HCT116 (cell line): ENCODE measurements at regions not wholly inside any gene's neighbourhood (a gene's known extent, or its start where the extent isn't known, plus 50 kb on each side); places are given as distances from the start of the nearest gene placed in this dataset.

Source experiments
- EZH2phosphoT487 ChIP-seq: fragments of 200-600 bp; IDR thresholded peaks from 2 replicates; pipeline ENCODE4 v1.6.1; 2018; ENCODE audit warnings: antibody characterized with exemption, borderline replicate concordance
- JUND ChIP-seq: IDR thresholded peaks from 2 replicates; pipeline ENCODE4 v1.6.1; 2012
- MAX ChIP-seq: IDR thresholded peaks from 2 replicates; pipeline ENCODE4 v1.6.1; 2012
- POLR2A ChIP-seq: IDR thresholded peaks from 2 replicates; pipeline ENCODE4 v1.7.0; 2011; ENCODE audit warnings: borderline replicate concordance; ENCODE audit not compliant: insufficient read depth, insufficient read length; ENCODE audit errors: extremely low read depth
- POLR2AphosphoS5 ChIP-seq: IDR thresholded peaks from 2 replicates; pipeline ENCODE4 v1.6.1; 2011; ENCODE audit warnings: mild to moderate bottlenecking, low read depth, low read length, moderate library complexity
- RAD21 ChIP-seq: IDR thresholded peaks from 2 replicates; pipeline ENCODE4 v1.6.1; 2012; ENCODE audit warnings: low read depth, mild to moderate bottlenecking
- SIN3A ChIP-seq: IDR thresholded peaks from 2 replicates; pipeline ENCODE4 v1.6.1; 2012; ENCODE audit warnings: low read depth
- YY1 ChIP-seq: IDR thresholded peaks from 2 replicates; pipeline ENCODE4 v1.6.1; 2011; ENCODE audit warnings: low read length, low read depth, moderate library complexity, mild to moderate bottlenecking; ENCODE audit not compliant: insufficient replicate concordance; ENCODE audit errors: extremely low read depth
- TF ChIP-seq, protein P1 (sequence below), 3 experiments: fragments of 200-600 bp in 1 of 3; sonication (generic) in 1 of 3; IDR thresholded peaks in 2 of 3; conservative IDR thresholded peaks in 1 of 3; 2 replicates each; pipeline ENCODE4 v1.5.1; 2012 to 2017; ENCODE audit warnings: low read depth in 2 of 3, low read length in 2 of 3, antibody characterized with exemption in 1 of 3, borderline replicate concordance in 1 of 3, control low read depth in 1 of 3, mild to moderate bottlenecking in 1 of 3, mixed read lengths in 1 of 3, mixed run types in 1 of 3, moderate library complexity in 1 of 3; ENCODE audit not compliant: insufficient read depth in 1 of 3

DNA sequence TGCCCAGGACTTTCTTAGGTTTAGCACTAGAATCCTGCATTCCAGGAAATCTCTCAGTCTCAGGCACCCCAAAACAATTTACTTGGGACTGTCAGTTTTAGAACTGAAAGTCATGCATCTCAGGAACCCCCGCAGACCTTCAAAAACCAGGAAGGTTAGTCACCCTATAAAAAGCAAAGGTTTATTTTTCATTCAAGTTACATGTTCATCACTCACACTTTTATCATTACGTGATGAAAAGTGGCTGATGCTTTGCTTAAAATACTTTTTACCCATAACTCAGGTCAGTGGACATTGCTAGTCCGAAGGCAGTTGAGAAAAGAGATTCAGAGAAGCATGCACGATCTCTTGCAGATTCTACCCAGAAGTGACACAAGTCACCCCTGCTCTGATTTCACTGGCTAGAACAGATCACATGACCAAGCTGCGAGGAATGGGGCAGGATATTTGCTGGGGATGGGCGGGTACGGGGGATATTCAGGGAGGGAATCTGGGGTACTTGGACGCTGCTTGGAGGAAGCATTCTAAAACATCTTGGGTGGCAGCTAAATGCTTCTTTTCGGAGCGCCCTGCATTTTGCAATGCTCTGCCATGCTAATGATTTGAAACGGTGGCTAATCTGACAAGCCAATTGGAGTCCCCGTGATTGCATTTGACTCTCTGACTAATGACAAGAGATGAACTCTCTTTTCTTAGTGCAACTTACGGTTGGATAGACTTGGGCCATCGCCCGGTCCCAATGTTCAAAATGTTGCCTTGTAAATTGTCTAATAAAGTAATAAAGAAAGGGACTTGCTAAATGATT lies 110.2 kb downstream of the MIAT start:
- TF ChIP-seq, protein P1, sequence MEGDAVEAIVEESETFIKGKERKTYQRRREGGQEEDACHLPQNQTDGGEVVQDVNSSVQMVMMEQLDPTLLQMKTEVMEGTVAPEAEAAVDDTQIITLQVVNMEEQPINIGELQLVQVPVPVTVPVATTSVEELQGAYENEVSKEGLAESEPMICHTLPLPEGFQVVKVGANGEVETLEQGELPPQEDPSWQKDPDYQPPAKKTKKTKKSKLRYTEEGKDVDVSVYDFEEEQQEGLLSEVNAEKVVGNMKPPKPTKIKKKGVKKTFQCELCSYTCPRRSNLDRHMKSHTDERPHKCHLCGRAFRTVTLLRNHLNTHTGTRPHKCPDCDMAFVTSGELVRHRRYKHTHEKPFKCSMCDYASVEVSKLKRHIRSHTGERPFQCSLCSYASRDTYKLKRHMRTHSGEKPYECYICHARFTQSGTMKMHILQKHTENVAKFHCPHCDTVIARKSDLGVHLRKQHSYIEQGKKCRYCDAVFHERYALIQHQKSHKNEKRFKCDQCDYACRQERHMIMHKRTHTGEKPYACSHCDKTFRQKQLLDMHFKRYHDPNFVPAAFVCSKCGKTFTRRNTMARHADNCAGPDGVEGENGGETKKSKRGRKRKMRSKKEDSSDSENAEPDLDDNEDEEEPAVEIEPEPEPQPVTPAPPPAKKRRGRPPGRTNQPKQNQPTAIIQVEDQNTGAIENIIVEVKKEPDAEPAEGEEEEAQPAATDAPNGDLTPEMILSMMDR (IDR thresholded peaks at IDR 0.05 in 2 of 3, conservative IDR thresholded peaks at IDR 0.05 in 1 of 3; ENCODE audit: borderline replicate concordance in 1 of 3, insufficient read depth in 1 of 3, low read depth in 2 of 3, low read length in 2 of 3) = no peak
- TF ChIP-seq POLR2A = no peak
- TF ChIP-seq POLR2AphosphoS5 = no peak
- no peak for TF ChIP-seq EZH2phosphoT487
- no peak for TF ChIP-seq JUND
- TF ChIP-seq RAD21 = no peak
- no peak for TF ChIP-seq SIN3A
- no peak for TF ChIP-seq MAX
- no peak for TF ChIP-seq YY1
